B cell (primary cell): ENCODE measurements at regions not wholly inside any gene's neighbourhood (a gene's known extent, or its start where the extent isn't known, plus 50 kb on each side); places are given as distances from the start of the nearest gene placed in this dataset.

Source experiments
- ATAC-seq: fragments of 200-7000 bp; cut with Tn5 transposase; one replicate; pipeline ENCODE4 v1.10.0; 2021; ENCODE audit warnings: low read depth, mild to moderate bottlenecking, moderate number of reproducible peaks, moderate library complexity
- CTCF ChIA-PET: fragments of 350-600 bp; sonication (Branson Sonifier 250); formaldehyde crosslinking; loops from one replicate; lab custom pipeline; 2021; ENCODE audit warnings: antibody characterized with exemption, inconsistent platforms; lab: Charles Lee
- POLR2A ChIA-PET: fragments of 350-600 bp; sonication (Branson Sonifier 250); formaldehyde crosslinking; loops from one replicate; lab custom pipeline; 2021; ENCODE audit warnings: antibody characterized with exemption; lab: Charles Lee
- DNase-seq: peaks from one replicate; pipeline ENCODE4 v3.0.0; 2013
- H2AFZ ChIP-seq: 2 replicates; pipeline ENCODE4 v1.6.1; 2012; ENCODE audit warnings: mild to moderate bottlenecking, low read depth, low read length; ENCODE audit not compliant: insufficient read depth, poor library complexity, severe bottlenecking
- H3K27ac ChIP-seq, 2 donors: 1 replicate in 1 of 2; 2 replicates in 1 of 2; pipeline ENCODE4 v1.5.1; 2012 to 2013; ENCODE audit warnings: low read length in 2 of 2, mild to moderate bottlenecking in 2 of 2, moderate library complexity in 1 of 2
- H3K27me3 ChIP-seq, 4 experiments: fragments of 200-600 bp in 1 of 4; sonication (generic) in 1 of 4; replicated peaks in 1 of 4; 1 replicate in 2 of 4; 2 replicates in 2 of 4; pipeline versions ENCODE4 v1.6.1 to v1.7.0; 2013 to 2016; ENCODE audit warnings: low read length in 3 of 4, mild to moderate bottlenecking in 2 of 4, mixed read lengths in 1 of 4, moderate library complexity in 1 of 4; ENCODE audit not compliant: insufficient read depth in 4 of 4, control insufficient read depth in 3 of 4; ENCODE audit errors: control extremely low read depth in 1 of 4
- H3K36me3 ChIP-seq, 2 experiments: replicated peaks in 1 of 2; 1 replicate in 1 of 2; 2 replicates in 1 of 2; pipeline versions ENCODE4 v1.6.1 to v1.7.1; 2013; ENCODE audit warnings: low read length in 1 of 2; ENCODE audit not compliant: insufficient read depth in 2 of 2, control insufficient read depth in 1 of 2; ENCODE audit errors: control extremely low read depth in 1 of 2, extremely low read depth in 1 of 2
- H3K4me1 ChIP-seq, 2 donors: fragments of 200-600 bp in 1 of 2; sonication (generic) in 1 of 2; 1 replicate in 1 of 2; 2 replicates in 1 of 2; pipeline versions ENCODE4 v1.5.1 to v1.6.1; 2013 to 2017; ENCODE audit warnings: low read length in 2 of 2; ENCODE audit not compliant: control insufficient read depth in 2 of 2, insufficient read depth in 2 of 2
- H3K4me2 ChIP-seq: replicated peaks from 2 replicates; pipeline ENCODE3; 2012; ENCODE audit warnings: mild to moderate bottlenecking, low read depth, low read length; ENCODE audit not compliant: poor library complexity, severe bottlenecking
- H3K4me3 ChIP-seq, 5 experiments: fragments of 200-600 bp in 1 of 5; sonication (generic) in 1 of 5; 1 replicate in 3 of 5; 2 replicates in 2 of 5; pipeline versions ENCODE4 v1.5.1 to v1.7.0; 2011 to 2016; ENCODE audit warnings: low read length in 4 of 5, mild to moderate bottlenecking in 4 of 5, low read depth in 2 of 5, control low read depth in 1 of 5, moderate library complexity in 1 of 5; ENCODE audit not compliant: insufficient read depth in 1 of 5; ENCODE audit errors: control extremely low read depth in 1 of 5, extremely low read depth in 1 of 5
- H3K79me2 ChIP-seq: fragments of 200-600 bp; sonication (generic); one replicate; pipeline ENCODE4 v1.6.0; 2016; ENCODE audit warnings: low read length; ENCODE audit not compliant: control insufficient read depth, insufficient read depth
- H3K9ac ChIP-seq: fragments of 200-600 bp; sonication (generic); 2 replicates; pipeline ENCODE4 v1.6.1; 2017; ENCODE audit warnings: mild to moderate bottlenecking, low read length, moderate library complexity
- H3K9me3 ChIP-seq, 3 donors: one replicate each; pipeline versions ENCODE4 v1.6.1 to v1.7.1; 2013; ENCODE audit warnings: low read length in 2 of 3; ENCODE audit not compliant: control insufficient read depth in 2 of 3, insufficient read depth in 1 of 3; ENCODE audit errors: control extremely low read depth in 1 of 3
- H4K20me1 ChIP-seq: 2 replicates; pipeline ENCODE4 v1.6.0; 2012; ENCODE audit warnings: mild to moderate bottlenecking, low read length; ENCODE audit not compliant: insufficient read depth, control insufficient read depth, poor library complexity, severe bottlenecking
- H3K27ac Mint-ChIP-seq: one replicate; pipeline ENCODE4 v1.8.0; 2021; ENCODE audit warnings: mixed read lengths
- H3K27me3 Mint-ChIP-seq: one replicate; pipeline ENCODE4 v1.8.0; 2021; ENCODE audit warnings: mixed read lengths
- H3K4me1 Mint-ChIP-seq: one replicate; pipeline ENCODE4 v1.8.0; 2021; ENCODE audit warnings: mixed read lengths
- H3K4me3 Mint-ChIP-seq: one replicate; pipeline ENCODE4 v1.8.0; 2021; ENCODE audit warnings: mixed read lengths
- H3K9me3 Mint-ChIP-seq: one replicate; pipeline ENCODE4 v1.8.0; 2022; ENCODE audit warnings: mixed read lengths; ENCODE audit not compliant: insufficient read depth
- CTCF ChIP-seq: fragments of 200-600 bp; IDR thresholded peaks from one replicate; pipeline ENCODE4 v1.8.0; 2022; ENCODE audit warnings: antibody characterized with exemption, mild to moderate bottlenecking
- EZH2 ChIP-seq: IDR thresholded peaks from 2 replicates; pipeline ENCODE4 v1.6.1; 2012; ENCODE audit warnings: borderline replicate concordance, low read depth, mild to moderate bottlenecking, moderate library complexity, low read length; ENCODE audit not compliant: insufficient read depth, poor library complexity, severe bottlenecking
- WGBS: methylation state at CpG from one replicate; pipeline ENCODE4 v1.1.5; 2013; ENCODE audit warnings: missing lambda C conversion rate; ENCODE audit not compliant: insufficient coverage; 5-methylcytosine and 5-hydroxymethylcytosine counted together
- intact Hi-C: fragments of 100-400 bp; cut with micrococcal nuclease; formaldehyde crosslinking; loops from one replicate; pipeline ENCODE4 v1.10.0; 2022

GRCh38 chr4:3830774-3831528 lies 64.8 kb downstream of the ADRA2C start:
- H3K4me1 Mint-ChIP-seq: no peaks in the 10 kb centered on the region
- Histone ChIP-seq H3K4me3 (no peak overlapping the region), H3K4me1 (no peaks in the 10 kb centered on the region), H4K20me1 (no peaks in the 10 kb centered on the region), H3K27me3 (peaks cover 0 to 11% (median 0%) of the 10 kb centered on the region in 4 experiments), H3K27ac (no peak overlapping the region), H3K9ac (no peak overlapping the region), H3K36me3 (no peaks in the 10 kb centered on the region), H3K4me2 (no peak overlapping the region), H3K79me2 (no peaks in the 10 kb centered on the region), H2AFZ (no peak overlapping the region), H3K9me3 (peaks cover 0 to 4% (median 0%) of the 10 kb centered on the region in 3 donors)
- no peak for DNase-seq
- H3K4me3 Mint-ChIP-seq: no peak overlapping the region
- H3K9me3 Mint-ChIP-seq: no peaks in the 10 kb centered on the region
- no peak for TF ChIP-seq EZH2
- TF ChIP-seq CTCF: no peak
- ChIA-PET POLR2A (no interaction called here), CTCF (no interaction called here)
- no peak overlapping the region for H3K27ac Mint-ChIP-seq
- intact Hi-C loops: no loop called here
- WGBS: 70% methylated on average over 12 of the region's 13 CpGs
- peaks cover 22% of the 10 kb centered on the region for H3K27me3 Mint-ChIP-seq
- ATAC-seq: no peak

GRCh38 chr4:3831529-3832150 lies 65.5 kb downstream of the ADRA2C start:
- no peaks in the 10 kb centered on the region for H3K4me1 ChIP-seq
- no peak overlapping the region for H3K9ac ChIP-seq
- no peak overlapping the region for H3K4me3 ChIP-seq
- H3K27me3 ChIP-seq: peaks cover 0 to 13% (median 0%) of the 10 kb centered on the region in 4 experiments
- no peaks in the 10 kb centered on the region for H3K9me3 Mint-ChIP-seq
- ChIA-PET POLR2A (no interaction called here), CTCF (no interaction called here)
- DNase-seq (no peak), ATAC-seq (no peak)
- H3K4me2 ChIP-seq: no peak overlapping the region
- H4K20me1 ChIP-seq: no peaks in the 10 kb centered on the region
- no peaks in the 10 kb centered on the region for H3K79me2 ChIP-seq
- no peak for TF ChIP-seq CTCF
- no peak for TF ChIP-seq EZH2
- WGBS: 85% methylated on average over 9 of the region's 14 CpGs
- H3K27ac Mint-ChIP-seq: no peak overlapping the region
- H3K27ac ChIP-seq: no peak overlapping the region
- intact Hi-C loops: no loop called here
- no peak overlapping the region for H3K4me3 Mint-ChIP-seq
- H3K27me3 Mint-ChIP-seq: peaks cover 24% of the 10 kb centered on the region
- peaks cover 0 to 7% (median 0%) of the 10 kb centered on the region in 3 donors for H3K9me3 ChIP-seq
- no peaks in the 10 kb centered on the region for H3K36me3 ChIP-seq
- H2AFZ ChIP-seq: no peak overlapping the region
- H3K4me1 Mint-ChIP-seq: no peaks in the 10 kb centered on the region
